ENCODE measurements at regions not wholly inside any gene's neighbourhood (a gene's known extent, or its start where the extent isn't known, plus 50 kb on each side); places are given as distances from the start of the nearest gene placed in this dataset.

DNA sequence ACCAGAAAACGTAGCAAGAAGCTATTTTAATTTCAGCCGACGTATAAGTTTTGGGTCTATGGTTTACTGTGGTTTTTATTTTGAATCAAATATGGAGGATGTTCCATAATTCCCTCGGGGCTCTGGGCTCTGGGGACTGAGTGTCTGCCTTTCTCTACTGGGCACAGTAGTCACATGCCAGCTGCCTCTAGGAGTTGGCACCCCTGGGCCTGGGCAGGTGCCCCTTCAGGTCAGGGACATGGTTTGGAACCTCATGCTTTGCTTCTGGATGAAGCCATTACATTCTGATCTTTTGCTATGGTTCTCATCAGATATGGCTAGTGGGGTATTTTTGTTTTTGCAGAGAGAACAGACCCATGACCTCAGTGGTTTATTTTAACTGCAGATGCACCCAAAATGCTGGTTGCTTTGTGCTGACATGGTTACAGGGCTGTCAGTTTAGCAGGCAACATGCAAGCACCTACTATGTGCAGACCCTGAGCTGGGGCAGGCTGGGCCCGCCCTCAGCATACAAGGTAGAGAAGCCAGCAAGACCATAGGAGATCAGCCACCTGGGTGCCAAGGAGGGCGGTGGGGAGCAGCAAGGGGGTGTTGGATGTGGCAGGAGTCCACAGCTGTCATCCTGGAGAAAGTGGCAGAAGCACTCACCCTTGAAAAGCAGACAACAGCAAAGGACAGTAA is 54.5 kb upstream of the PSD2 start:
- no peak overlapping the region for H3K23ac ChIP-seq (ENCODE audit: insufficient read length, low read depth, low read length)
- H2AK5ac ChIP-seq (ENCODE audit: insufficient read length, low read length), result no peak overlapping the region
- peaks cover 3% of the 10 kb centered on the region; the same call in 1 of the 2 replicates for H3K4me1 ChIP-seq (ENCODE audit: insufficient read depth, low read length)
- no peak overlapping the region for H3K4me2 ChIP-seq (ENCODE audit: insufficient read depth, insufficient read length, low read length)
- H3K36me3 Mint-ChIP-seq (ENCODE audit: insufficient read depth in 1 of 3, low read depth in 3 of 3), result no peaks in the 10 kb centered on the region; a peak in 1 of 7 replicates
- peaks cover 53 to 61% of the 10 kb centered on the region in 2 experiments for H3K4me1 Mint-ChIP-seq
- TF ChIP-seq, protein P1, sequence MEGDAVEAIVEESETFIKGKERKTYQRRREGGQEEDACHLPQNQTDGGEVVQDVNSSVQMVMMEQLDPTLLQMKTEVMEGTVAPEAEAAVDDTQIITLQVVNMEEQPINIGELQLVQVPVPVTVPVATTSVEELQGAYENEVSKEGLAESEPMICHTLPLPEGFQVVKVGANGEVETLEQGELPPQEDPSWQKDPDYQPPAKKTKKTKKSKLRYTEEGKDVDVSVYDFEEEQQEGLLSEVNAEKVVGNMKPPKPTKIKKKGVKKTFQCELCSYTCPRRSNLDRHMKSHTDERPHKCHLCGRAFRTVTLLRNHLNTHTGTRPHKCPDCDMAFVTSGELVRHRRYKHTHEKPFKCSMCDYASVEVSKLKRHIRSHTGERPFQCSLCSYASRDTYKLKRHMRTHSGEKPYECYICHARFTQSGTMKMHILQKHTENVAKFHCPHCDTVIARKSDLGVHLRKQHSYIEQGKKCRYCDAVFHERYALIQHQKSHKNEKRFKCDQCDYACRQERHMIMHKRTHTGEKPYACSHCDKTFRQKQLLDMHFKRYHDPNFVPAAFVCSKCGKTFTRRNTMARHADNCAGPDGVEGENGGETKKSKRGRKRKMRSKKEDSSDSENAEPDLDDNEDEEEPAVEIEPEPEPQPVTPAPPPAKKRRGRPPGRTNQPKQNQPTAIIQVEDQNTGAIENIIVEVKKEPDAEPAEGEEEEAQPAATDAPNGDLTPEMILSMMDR (conservative IDR thresholded peaks at IDR 0.05), result no peak
- H2AFZ ChIP-seq (ENCODE audit: low read length), result no peak overlapping the region
- H2BK5ac ChIP-seq (ENCODE audit: insufficient read length, low read length), result no peak overlapping the region
- H3K79me1 ChIP-seq (ENCODE audit: insufficient read depth, low read depth, low read length, poor library complexity, severe bottlenecking), result no peaks in the 10 kb centered on the region
- no peak overlapping the region for H3K14ac ChIP-seq (ENCODE audit: insufficient read depth, low read length)
- no peak overlapping the region for H2BK15ac ChIP-seq (ENCODE audit: low read depth, low read length)
- H3K27ac Mint-ChIP-seq, result no peak overlapping the region
- no peak overlapping the region for H3K27ac ChIP-seq (ENCODE audit: insufficient read length, low read depth, low read length)
- no peak for DNase-seq
- no peak overlapping the region for H3K4me3 Mint-ChIP-seq
- H2BK120ac ChIP-seq (ENCODE audit: low read depth, low read length, poor library complexity, severe bottlenecking), result no peak overlapping the region
- H4K20me1 ChIP-seq (ENCODE audit: control insufficient read depth, insufficient read depth, insufficient read length), result no peaks in the 10 kb centered on the region
- H3K27me3 ChIP-seq (ENCODE audit: insufficient read depth, low read length), result no peaks in the 10 kb centered on the region
- H3K23me2 ChIP-seq (ENCODE audit: insufficient read length, low read depth, low read length, poor library complexity, severe bottlenecking), result peaks cover 5% of the 10 kb centered on the region
- no peak overlapping the region for H3K9ac ChIP-seq (ENCODE audit: extremely low read depth, insufficient read length, low read length)
- no peaks in the 10 kb centered on the region; a peak in 1 of 5 replicates for H3K9me3 Mint-ChIP-seq
- H3K4ac ChIP-seq (ENCODE audit: low read depth, low read length), result no peak overlapping the region
- no peak overlapping the region for H3T11ph ChIP-seq (ENCODE audit: low read length)
- no peaks in the 10 kb centered on the region for H3K79me2 ChIP-seq (ENCODE audit: insufficient read depth, low read length)
- no peak overlapping the region for H3K18ac ChIP-seq (ENCODE audit: insufficient read length, low read depth, low read length)
- WGBS (ENCODE audit: extremely low coverage, insufficient read length, low lambda C conversion rate), result no CpG with 5 or more reads among the region's 6 CpGs
- no peak overlapping the region for H2BK12ac ChIP-seq (ENCODE audit: insufficient read length, low read depth, low read length)
- no peak overlapping the region for H4K91ac ChIP-seq (ENCODE audit: insufficient read length, low read depth, low read length)
- H4K5ac ChIP-seq (ENCODE audit: insufficient read length, low read depth, low read length), result no peak overlapping the region
- no peak overlapping the region for H2BK20ac ChIP-seq (ENCODE audit: low read depth, low read length, poor library complexity, severe bottlenecking)
- no peak overlapping the region for H4K8ac ChIP-seq (replicated peaks; ENCODE audit: insufficient read length, low read depth, low read length)
- peaks cover 36% of the 10 kb centered on the region for H3K27me3 Mint-ChIP-seq (ENCODE audit: low read depth)
- H3K9me3 ChIP-seq (ENCODE audit: control insufficient read depth, low read depth, low read length), result no peaks in the 10 kb centered on the region
- no peak overlapping the region for H3K56ac ChIP-seq (ENCODE audit: insufficient read length, low read depth, low read length)
